PFSK-1 (cell line): ENCODE measurements at regions not wholly inside any gene's neighbourhood (a gene's known extent, or its start where the extent isn't known, plus 50 kb on each side); places are given as distances from the start of the nearest gene placed in this dataset.

Experiments
- FOXP2 ChIP-seq: optimal IDR thresholded peaks from 2 replicates; pipeline ENCODE3; 2011; ENCODE audit warnings: borderline replicate concordance, control low read depth, inconsistent platforms; ENCODE audit not compliant: insufficient read depth; ENCODE audit errors: extremely low read length, extremely low read depth
- POLR2AphosphoS5 ChIP-seq: IDR thresholded peaks from 2 replicates; pipeline ENCODE4 v1.6.1; 2012; ENCODE audit warnings: low read depth, mild to moderate bottlenecking, control low read depth, low read length, moderate library complexity
- SIN3A ChIP-seq: IDR thresholded peaks from 2 replicates; pipeline ENCODE4 v1.6.1; 2012; ENCODE audit warnings: mild to moderate bottlenecking, low read length, moderate library complexity, borderline replicate concordance; ENCODE audit not compliant: insufficient read depth
- TAF1 ChIP-seq: IDR thresholded peaks from 2 replicates; pipeline ENCODE4 v1.6.1; 2012; ENCODE audit warnings: low read length, control low read depth, borderline replicate concordance; ENCODE audit not compliant: insufficient read depth
- TF ChIP-seq, protein P1 (sequence below), 2 experiments: IDR thresholded peaks; 2 replicates each; pipeline versions ENCODE4 v1.6.1 to v1.8.0; 2011 to 2012; ENCODE audit warnings: low read depth in 2 of 2, low read length in 2 of 2, control low read depth in 1 of 2, inconsistent platforms in 1 of 2, mild to moderate bottlenecking in 1 of 2, moderate library complexity in 1 of 2; ENCODE audit not compliant: insufficient read depth in 1 of 2

- no peak for TF ChIP-seq FOXP2
- TF ChIP-seq, protein P1, sequence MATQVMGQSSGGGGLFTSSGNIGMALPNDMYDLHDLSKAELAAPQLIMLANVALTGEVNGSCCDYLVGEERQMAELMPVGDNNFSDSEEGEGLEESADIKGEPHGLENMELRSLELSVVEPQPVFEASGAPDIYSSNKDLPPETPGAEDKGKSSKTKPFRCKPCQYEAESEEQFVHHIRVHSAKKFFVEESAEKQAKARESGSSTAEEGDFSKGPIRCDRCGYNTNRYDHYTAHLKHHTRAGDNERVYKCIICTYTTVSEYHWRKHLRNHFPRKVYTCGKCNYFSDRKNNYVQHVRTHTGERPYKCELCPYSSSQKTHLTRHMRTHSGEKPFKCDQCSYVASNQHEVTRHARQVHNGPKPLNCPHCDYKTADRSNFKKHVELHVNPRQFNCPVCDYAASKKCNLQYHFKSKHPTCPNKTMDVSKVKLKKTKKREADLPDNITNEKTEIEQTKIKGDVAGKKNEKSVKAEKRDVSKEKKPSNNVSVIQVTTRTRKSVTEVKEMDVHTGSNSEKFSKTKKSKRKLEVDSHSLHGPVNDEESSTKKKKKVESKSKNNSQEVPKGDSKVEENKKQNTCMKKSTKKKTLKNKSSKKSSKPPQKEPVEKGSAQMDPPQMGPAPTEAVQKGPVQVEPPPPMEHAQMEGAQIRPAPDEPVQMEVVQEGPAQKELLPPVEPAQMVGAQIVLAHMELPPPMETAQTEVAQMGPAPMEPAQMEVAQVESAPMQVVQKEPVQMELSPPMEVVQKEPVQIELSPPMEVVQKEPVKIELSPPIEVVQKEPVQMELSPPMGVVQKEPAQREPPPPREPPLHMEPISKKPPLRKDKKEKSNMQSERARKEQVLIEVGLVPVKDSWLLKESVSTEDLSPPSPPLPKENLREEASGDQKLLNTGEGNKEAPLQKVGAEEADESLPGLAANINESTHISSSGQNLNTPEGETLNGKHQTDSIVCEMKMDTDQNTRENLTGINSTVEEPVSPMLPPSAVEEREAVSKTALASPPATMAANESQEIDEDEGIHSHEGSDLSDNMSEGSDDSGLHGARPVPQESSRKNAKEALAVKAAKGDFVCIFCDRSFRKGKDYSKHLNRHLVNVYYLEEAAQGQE (IDR thresholded peaks at IDR 0.05; ENCODE audit: insufficient read depth in 1 of 2, low read depth in 2 of 2, low read length in 2 of 2), result no peak
- TF ChIP-seq SIN3A, result no peak
- TF ChIP-seq TAF1, result no peak
- TF ChIP-seq POLR2AphosphoS5, result no peak
Measured at GRCh38 chr1:70718086-70718630, 307.1 kb downstream of the CTH start.

DNA sequence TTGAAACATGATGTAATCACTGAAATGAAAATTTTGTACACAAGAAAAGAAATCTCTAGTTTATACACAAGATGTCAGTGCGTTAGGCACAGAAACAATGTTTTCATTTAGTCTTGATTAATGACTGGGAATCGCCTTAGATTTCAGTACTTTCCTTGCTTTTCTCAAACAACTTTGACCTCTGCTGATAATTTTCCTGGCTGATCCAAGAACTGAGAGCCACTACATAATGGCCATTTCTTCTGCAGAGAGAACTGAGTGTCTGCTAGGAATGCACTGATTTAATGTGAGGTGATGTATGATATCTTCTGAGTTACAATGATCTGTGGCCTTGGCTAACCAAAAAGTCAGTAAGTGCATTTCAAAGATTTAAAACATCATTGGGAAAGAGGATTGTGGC lies 308.1 kb downstream of the CTH start:
- TF ChIP-seq FOXP2 (no peak), POLR2AphosphoS5 (no peak), SIN3A (no peak), TAF1 (no peak)
- TF ChIP-seq, protein P1 (IDR thresholded peaks at IDR 0.05; ENCODE audit: insufficient read depth in 1 of 2, low read depth in 2 of 2, low read length in 2 of 2), result no peak

DNA sequence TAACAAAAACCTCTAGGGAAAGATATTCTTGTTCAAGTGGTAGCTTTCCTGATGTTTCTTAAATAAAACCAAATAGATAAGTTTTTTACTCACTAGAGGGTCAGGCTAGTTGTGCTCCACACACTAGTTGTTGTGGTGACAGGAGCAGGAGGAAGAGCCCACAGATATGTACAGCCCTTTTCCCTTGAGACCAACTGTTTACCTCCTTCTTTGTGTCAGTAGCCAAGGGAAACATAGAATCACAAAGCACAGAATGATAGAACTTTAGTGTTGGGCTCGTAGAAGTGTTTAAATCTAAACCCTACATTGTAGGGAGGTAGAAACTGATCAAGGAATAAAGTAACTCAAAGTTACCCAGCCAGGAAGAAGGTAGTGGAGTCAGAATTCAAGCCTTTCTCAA lies 309.0 kb downstream of the CTH start:
- TF ChIP-seq, protein P1 (IDR thresholded peaks at IDR 0.05; ENCODE audit: insufficient read depth in 1 of 2, low read depth in 2 of 2, low read length in 2 of 2), result no peak
- TF ChIP-seq FOXP2, result no peak
- no peak for TF ChIP-seq TAF1
- TF ChIP-seq POLR2AphosphoS5, result no peak
- no peak for TF ChIP-seq SIN3A

- TF ChIP-seq FOXP2 (no peak), SIN3A (no peak), TAF1 (no peak), POLR2AphosphoS5 (no peak)
- TF ChIP-seq, protein P1 (IDR thresholded peaks at IDR 0.05; ENCODE audit: insufficient read depth in 1 of 2, low read depth in 2 of 2, low read length in 2 of 2), result no peak
Measured at GRCh38 chr1:70720521-70720920, 309.5 kb downstream of the CTH start.

DNA sequence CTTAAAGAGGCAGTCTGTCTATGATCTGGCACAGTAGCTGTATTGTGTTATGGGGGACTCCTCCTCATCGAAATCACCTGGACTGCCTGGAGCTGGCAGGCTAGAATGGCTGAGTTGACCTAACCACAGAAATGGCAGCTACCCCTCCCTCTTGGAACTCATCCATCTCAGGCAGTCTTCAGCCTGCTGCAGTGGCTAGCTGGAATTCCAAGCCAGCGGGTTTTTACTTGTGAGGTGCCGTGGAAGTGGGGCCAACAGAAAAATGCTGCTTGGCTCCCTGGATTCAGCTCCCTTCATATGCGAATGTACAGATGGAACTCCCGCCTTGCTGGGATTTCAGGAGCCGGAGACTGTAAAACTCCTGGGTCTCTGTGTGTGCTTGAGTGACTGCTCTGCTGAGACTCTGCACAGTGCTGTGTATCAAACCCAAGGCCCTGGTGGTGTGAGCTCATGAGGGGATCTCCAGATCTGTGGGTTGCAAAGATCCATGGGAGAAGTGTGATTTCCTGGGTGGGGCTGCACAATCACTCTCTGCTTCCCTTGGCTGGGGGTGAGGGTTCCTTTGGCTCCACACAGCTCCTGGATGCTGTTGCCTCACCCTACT lies 316.9 kb downstream of the CTH start:
- no peak for TF ChIP-seq SIN3A
